ENCODE measurements at regions not wholly inside any gene's neighbourhood (a gene's known extent, or its start where the extent isn't known, plus 50 kb on each side); places are given as distances from the start of the nearest gene placed in this dataset.

- TF ChIP-seq, protein P1, sequence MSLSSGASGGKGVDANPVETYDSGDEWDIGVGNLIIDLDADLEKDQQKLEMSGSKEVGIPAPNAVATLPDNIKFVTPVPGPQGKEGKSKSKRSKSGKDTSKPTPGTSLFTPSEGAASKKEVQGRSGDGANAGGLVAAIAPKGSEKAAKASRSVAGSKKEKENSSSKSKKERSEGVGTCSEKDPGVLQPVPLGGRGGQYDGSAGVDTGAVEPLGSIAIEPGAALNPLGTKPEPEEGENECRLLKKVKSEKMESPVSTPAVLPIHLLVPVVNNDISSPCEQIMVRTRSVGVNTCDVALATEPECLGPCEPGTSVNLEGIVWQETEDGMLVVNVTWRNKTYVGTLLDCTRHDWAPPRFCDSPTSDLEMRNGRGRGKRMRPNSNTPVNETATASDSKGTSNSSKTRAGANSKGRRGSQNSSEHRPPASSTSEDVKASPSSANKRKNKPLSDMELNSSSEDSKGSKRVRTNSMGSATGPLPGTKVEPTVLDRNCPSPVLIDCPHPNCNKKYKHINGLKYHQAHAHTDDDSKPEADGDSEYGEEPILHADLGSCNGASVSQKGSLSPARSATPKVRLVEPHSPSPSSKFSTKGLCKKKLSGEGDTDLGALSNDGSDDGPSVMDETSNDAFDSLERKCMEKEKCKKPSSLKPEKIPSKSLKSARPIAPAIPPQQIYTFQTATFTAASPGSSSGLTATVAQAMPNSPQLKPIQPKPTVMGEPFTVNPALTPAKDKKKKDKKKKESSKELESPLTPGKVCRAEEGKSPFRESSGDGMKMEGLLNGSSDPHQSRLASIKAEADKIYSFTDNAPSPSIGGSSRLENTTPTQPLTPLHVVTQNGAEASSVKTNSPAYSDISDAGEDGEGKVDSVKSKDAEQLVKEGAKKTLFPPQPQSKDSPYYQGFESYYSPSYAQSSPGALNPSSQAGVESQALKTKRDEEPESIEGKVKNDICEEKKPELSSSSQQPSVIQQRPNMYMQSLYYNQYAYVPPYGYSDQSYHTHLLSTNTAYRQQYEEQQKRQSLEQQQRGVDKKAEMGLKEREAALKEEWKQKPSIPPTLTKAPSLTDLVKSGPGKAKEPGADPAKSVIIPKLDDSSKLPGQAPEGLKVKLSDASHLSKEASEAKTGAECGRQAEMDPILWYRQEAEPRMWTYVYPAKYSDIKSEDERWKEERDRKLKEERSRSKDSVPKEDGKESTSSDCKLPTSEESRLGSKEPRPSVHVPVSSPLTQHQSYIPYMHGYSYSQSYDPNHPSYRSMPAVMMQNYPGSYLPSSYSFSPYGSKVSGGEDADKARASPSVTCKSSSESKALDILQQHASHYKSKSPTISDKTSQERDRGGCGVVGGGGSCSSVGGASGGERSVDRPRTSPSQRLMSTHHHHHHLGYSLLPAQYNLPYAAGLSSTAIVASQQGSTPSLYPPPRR (CRISPR knock-in tag; IDR thresholded peaks at IDR 0.05; ENCODE audit: borderline replicate concordance), result no peak
- TF ChIP-seq, protein P2, sequence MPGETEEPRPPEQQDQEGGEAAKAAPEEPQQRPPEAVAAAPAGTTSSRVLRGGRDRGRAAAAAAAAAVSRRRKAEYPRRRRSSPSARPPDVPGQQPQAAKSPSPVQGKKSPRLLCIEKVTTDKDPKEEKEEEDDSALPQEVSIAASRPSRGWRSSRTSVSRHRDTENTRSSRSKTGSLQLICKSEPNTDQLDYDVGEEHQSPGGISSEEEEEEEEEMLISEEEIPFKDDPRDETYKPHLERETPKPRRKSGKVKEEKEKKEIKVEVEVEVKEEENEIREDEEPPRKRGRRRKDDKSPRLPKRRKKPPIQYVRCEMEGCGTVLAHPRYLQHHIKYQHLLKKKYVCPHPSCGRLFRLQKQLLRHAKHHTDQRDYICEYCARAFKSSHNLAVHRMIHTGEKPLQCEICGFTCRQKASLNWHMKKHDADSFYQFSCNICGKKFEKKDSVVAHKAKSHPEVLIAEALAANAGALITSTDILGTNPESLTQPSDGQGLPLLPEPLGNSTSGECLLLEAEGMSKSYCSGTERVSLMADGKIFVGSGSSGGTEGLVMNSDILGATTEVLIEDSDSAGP (CRISPR knock-in tag; IDR thresholded peaks at IDR 0.05), result no peak
- TF ChIP-seq SMARCB1 (IDR thresholded peaks at IDR 0.05; ENCODE audit: insufficient read length, low read depth), result no peak
- TF ChIP-seq POLR2G (IDR thresholded peaks at IDR 0.05; ENCODE audit: low read depth, low read length), result no peak
- TF ChIP-seq, protein P3, sequence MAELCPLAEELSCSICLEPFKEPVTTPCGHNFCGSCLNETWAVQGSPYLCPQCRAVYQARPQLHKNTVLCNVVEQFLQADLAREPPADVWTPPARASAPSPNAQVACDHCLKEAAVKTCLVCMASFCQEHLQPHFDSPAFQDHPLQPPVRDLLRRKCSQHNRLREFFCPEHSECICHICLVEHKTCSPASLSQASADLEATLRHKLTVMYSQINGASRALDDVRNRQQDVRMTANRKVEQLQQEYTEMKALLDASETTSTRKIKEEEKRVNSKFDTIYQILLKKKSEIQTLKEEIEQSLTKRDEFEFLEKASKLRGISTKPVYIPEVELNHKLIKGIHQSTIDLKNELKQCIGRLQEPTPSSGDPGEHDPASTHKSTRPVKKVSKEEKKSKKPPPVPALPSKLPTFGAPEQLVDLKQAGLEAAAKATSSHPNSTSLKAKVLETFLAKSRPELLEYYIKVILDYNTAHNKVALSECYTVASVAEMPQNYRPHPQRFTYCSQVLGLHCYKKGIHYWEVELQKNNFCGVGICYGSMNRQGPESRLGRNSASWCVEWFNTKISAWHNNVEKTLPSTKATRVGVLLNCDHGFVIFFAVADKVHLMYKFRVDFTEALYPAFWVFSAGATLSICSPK (IDR thresholded peaks at IDR 0.05; ENCODE audit: borderline replicate concordance), result no peak
Measured at GRCh38 chr15:96435022-96435421, 104.5 kb downstream of the NR2F2 start (continued).

Data from K562 (cell line).